Esophagus muscularis mucosa (tissue), 4 donors: ENCODE measurements at regions not wholly inside any gene's neighbourhood (a gene's known extent, or its start where the extent isn't known, plus 50 kb on each side); places are given as distances from the start of the nearest gene placed in this dataset.

Experiments used
- EP300 ChIP-seq: sonication (generic); formaldehyde crosslinking; IDR thresholded peaks from one replicate; pipeline ENCODE4 v1.6.1; 2017; ENCODE audit warnings: antibody characterized with exemption
- POLR2A ChIP-seq: fragments of 450-650 bp; IDR thresholded peaks from one replicate; pipeline ENCODE4 v1.6.1; 2017; ENCODE audit warnings: antibody characterized with exemption, moderate library complexity, mild to moderate bottlenecking, low read depth
- POLR2AphosphoS5 ChIP-seq, 2 donors: sonication (generic); formaldehyde crosslinking; IDR thresholded peaks; one replicate each; pipeline ENCODE4 v1.6.1; 2017; ENCODE audit warnings: antibody characterized with exemption in 2 of 2
- TF ChIP-seq, protein P1 (sequence below), 3 experiments: fragments of 200-600 bp in 2 of 3; fragments of 450-650 bp in 1 of 3; sonication (generic) in 2 of 3; IDR thresholded peaks; one replicate each; pipeline ENCODE4 v1.5.1; 2017 to 2019; ENCODE audit warnings: antibody characterized with exemption in 3 of 3, mild to moderate bottlenecking in 2 of 3, moderate library complexity in 1 of 3

DNA sequence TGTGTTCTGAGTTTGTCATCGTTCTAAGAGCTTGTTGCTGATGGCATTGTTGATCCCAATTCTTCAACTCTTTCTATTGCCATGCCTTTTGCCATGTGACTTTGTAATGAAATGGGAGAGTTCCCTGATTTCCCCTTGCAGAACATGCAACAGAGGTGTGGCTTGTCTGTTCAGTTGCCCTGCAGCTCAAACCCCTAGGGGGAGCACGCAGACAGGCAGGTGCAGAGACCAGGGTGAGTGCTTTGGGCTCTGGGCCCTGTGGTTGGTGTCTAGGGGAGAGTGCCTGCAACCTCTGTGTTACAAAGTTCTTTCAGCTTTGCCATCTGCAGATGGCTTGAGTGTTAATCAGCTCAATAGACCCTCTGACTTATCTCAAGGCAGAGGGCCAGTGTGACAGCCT is 332.7 kb downstream of the MID1IP1 start:
- TF ChIP-seq, protein P1, sequence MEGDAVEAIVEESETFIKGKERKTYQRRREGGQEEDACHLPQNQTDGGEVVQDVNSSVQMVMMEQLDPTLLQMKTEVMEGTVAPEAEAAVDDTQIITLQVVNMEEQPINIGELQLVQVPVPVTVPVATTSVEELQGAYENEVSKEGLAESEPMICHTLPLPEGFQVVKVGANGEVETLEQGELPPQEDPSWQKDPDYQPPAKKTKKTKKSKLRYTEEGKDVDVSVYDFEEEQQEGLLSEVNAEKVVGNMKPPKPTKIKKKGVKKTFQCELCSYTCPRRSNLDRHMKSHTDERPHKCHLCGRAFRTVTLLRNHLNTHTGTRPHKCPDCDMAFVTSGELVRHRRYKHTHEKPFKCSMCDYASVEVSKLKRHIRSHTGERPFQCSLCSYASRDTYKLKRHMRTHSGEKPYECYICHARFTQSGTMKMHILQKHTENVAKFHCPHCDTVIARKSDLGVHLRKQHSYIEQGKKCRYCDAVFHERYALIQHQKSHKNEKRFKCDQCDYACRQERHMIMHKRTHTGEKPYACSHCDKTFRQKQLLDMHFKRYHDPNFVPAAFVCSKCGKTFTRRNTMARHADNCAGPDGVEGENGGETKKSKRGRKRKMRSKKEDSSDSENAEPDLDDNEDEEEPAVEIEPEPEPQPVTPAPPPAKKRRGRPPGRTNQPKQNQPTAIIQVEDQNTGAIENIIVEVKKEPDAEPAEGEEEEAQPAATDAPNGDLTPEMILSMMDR (IDR thresholded peaks at IDR 0.05), result no peak
- TF ChIP-seq POLR2A, result no peak
- TF ChIP-seq EP300, result no peak
- TF ChIP-seq POLR2AphosphoS5 (IDR thresholded peaks at IDR 0.05), result no peak
